Neutrophil (primary cell): ENCODE measurements at regions not wholly inside any gene's neighbourhood (a gene's known extent, or its start where the extent isn't known, plus 50 kb on each side); places are given as distances from the start of the nearest gene placed in this dataset.

Source experiments
- H3K27ac ChIP-seq: fragments of 200-600 bp; sonication (generic); 2 replicates; pipeline ENCODE4 v1.5.1; 2016; ENCODE audit warnings: mild to moderate bottlenecking, moderate library complexity
- H3K27me3 ChIP-seq: fragments of 200-600 bp; sonication (generic); 2 replicates; pipeline ENCODE4 v1.6.0; 2016; ENCODE audit warnings: mild to moderate bottlenecking
- H3K36me3 ChIP-seq: fragments of 200-600 bp; sonication (generic); 2 replicates; pipeline ENCODE4 v1.5.1; 2017
- H3K4me1 ChIP-seq, 2 experiments: fragments of 200-600 bp in 1 of 2; sonication (generic) in 1 of 2; 1 replicate in 1 of 2; 2 replicates in 1 of 2; pipeline versions ENCODE4 v1.5.1 to v1.6.1; 2013 to 2016; ENCODE audit warnings: low read depth in 1 of 2, low read length in 1 of 2, mild to moderate bottlenecking in 1 of 2, moderate library complexity in 1 of 2; ENCODE audit not compliant: control insufficient read depth in 1 of 2, insufficient read depth in 1 of 2
- H3K4me3 ChIP-seq, 2 experiments: fragments of 200-600 bp in 1 of 2; sonication (generic) in 1 of 2; 1 replicate in 1 of 2; 2 replicates in 1 of 2; pipeline ENCODE4 v1.5.1; 2013 to 2016; ENCODE audit warnings: low read depth in 1 of 2, low read length in 1 of 2, mild to moderate bottlenecking in 1 of 2, moderate library complexity in 1 of 2
- H3K9me3 ChIP-seq: fragments of 200-600 bp; sonication (generic); 2 replicates; pipeline ENCODE4 v1.5.1; 2016
- TF ChIP-seq, protein P1 (sequence below): fragments of 200-600 bp; sonication (generic); IDR thresholded peaks from 2 replicates; pipeline ENCODE4 v1.5.1; 2016; ENCODE audit warnings: antibody characterized with exemption

DNA sequence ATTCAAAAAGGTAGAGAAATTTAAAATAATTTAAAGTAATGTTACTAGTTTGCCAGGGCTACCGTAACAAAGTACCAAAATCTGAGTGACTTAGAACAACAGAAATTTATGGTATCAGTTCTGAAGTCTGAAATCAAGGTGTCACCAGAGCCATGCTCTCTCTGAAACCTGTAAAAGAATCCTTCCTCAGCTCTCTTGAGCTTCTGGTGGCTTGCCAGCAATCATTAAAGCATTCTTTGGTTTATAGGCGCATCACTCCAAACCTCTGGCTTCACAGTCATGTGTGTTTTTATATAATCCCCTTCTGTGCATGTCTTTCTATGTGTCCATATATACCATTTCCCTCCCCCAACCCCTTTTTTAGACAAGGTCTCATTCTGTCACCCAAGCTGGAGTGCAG lies 220.3 kb downstream of the COX7C start:
- H3K4me1 ChIP-seq, result no peaks in the 10 kb centered on the region
- no peak overlapping the region for H3K4me3 ChIP-seq
- H3K36me3 ChIP-seq, result no peaks in the 10 kb centered on the region
- H3K9me3 ChIP-seq, result no peaks in the 10 kb centered on the region
- H3K27me3 ChIP-seq, result no peaks in the 10 kb centered on the region
- H3K27ac ChIP-seq, result no peak overlapping the region
- TF ChIP-seq, protein P1, sequence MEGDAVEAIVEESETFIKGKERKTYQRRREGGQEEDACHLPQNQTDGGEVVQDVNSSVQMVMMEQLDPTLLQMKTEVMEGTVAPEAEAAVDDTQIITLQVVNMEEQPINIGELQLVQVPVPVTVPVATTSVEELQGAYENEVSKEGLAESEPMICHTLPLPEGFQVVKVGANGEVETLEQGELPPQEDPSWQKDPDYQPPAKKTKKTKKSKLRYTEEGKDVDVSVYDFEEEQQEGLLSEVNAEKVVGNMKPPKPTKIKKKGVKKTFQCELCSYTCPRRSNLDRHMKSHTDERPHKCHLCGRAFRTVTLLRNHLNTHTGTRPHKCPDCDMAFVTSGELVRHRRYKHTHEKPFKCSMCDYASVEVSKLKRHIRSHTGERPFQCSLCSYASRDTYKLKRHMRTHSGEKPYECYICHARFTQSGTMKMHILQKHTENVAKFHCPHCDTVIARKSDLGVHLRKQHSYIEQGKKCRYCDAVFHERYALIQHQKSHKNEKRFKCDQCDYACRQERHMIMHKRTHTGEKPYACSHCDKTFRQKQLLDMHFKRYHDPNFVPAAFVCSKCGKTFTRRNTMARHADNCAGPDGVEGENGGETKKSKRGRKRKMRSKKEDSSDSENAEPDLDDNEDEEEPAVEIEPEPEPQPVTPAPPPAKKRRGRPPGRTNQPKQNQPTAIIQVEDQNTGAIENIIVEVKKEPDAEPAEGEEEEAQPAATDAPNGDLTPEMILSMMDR, result no peak

DNA sequence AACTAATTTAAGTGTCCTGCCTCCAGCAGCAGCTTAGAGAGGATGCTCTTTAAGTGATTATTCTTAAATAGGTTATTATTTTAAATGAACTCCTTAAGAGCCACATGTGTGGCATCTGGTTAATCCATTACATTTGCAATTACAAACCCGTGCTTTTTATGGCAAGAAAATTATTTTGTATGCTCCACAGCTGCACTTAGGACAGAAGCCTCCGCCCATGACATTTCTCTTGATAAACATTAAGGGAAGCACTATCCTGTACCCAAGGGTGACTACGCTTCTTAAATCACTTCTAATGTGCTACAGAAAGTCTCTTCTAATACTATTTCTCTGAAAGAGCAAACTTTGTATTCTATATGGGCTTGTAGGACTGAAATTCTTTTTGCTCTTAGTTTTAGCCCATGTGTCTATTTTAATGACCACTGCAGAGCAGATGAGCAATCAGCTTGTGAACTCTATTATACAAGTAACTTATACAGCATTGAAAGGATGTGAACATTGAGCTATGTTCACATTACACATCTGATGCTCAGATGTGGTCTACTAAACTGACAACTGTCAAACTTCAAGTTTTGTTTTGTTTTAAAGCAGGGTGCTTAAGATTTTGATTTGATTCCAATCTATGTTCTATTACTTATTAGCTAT lies 223.4 kb downstream of the COX7C start:
- no peak overlapping the region for H3K27ac ChIP-seq
- no peak overlapping the region for H3K4me3 ChIP-seq
- TF ChIP-seq, protein P1, result no peak

DNA sequence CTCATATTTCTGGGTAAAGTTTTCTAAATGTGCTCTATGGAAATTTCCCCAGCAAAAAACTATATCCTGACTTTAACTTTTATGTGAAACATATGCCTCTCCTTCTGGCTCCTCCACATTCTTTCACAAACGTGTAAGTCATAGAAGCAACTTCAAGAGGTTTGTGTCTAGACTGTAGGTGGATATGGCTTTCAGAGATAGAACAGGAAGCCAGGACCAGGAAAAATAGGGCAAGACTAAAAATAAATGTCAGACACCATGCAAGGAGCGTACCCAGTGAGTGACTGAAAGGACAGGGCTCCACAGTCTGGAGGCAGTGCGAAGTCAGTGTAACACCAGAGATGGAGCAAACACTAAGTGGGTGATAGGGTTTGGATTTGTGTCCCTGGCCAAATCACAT lies 240.7 kb downstream of the COX7C start:
- H3K36me3 ChIP-seq, result no peaks in the 10 kb centered on the region
- TF ChIP-seq, protein P1, result no peak
- H3K4me3 ChIP-seq, result no peak overlapping the region
- H3K27ac ChIP-seq, result no peak overlapping the region
- no peaks in the 10 kb centered on the region for H3K9me3 ChIP-seq
- H3K27me3 ChIP-seq, result no peaks in the 10 kb centered on the region
- no peaks in the 10 kb centered on the region for H3K4me1 ChIP-seq

More for the DNA sequence above, 223.4 kb downstream of the COX7C start:
- Histone ChIP-seq H3K27me3 (no peaks in the 10 kb centered on the region), H3K4me1 (no peaks in the 10 kb centered on the region), H3K9me3 (no peaks in the 10 kb centered on the region), H3K36me3 (no peaks in the 10 kb centered on the region)

DNA sequence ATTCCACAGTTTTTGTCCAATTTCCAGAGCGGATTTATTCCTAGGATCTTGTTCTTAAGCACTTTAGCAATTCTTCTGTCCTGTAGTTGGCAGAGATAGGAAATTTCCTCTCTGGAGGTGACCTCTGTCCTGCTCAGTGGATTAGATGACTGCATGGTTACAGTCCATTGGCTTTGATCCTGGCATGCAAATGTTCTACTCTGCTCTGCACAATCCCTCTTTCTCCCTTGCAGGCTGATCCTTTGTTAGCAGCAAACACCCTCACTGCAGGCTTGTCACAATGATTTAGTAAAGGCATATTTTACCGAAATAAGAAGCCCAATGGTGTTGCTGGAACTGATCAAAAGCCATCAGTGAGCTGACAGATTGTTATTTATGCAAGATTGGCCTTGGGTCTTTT lies 243.8 kb downstream of the COX7C start:
- Histone ChIP-seq H3K9me3 (no peaks in the 10 kb centered on the region), H3K4me3 (no peak overlapping the region), H3K36me3 (no peaks in the 10 kb centered on the region), H3K27me3 (no peaks in the 10 kb centered on the region), H3K27ac (no peak overlapping the region), H3K4me1 (no peaks in the 10 kb centered on the region)
- TF ChIP-seq, protein P1, result no peak

DNA sequence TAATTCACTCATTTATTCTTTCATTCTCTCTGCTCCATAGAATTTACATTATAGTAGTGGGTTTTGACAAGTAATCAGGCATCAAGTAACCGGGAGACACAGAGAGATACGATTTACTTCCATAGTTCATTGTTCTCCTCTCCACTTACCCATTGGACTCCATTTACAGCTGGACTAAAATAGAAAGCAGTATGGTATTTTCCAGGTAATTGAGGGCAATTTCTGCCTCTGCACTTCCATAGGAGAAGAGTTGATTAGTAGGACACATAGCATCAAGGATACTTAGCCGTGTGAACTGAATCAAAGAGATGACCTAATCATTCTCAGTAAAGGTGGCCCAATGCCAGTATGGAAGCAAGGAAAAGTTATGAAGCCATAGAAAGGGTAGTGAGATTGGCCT lies 244.4 kb downstream of the COX7C start:
- Histone ChIP-seq H3K4me1 (no peaks in the 10 kb centered on the region), H3K27ac (no peak overlapping the region), H3K9me3 (no peaks in the 10 kb centered on the region), H3K36me3 (no peaks in the 10 kb centered on the region), H3K4me3 (no peak overlapping the region), H3K27me3 (no peaks in the 10 kb centered on the region)
- TF ChIP-seq, protein P1, result no peak
